GM12878 (cell line): ENCODE measurements at regions not wholly inside any gene's neighbourhood (a gene's known extent, or its start where the extent isn't known, plus 50 kb on each side); places are given as distances from the start of the nearest gene placed in this dataset.

Experiments
- ATF3 ChIP-seq: IDR thresholded peaks from 2 replicates; pipeline ENCODE4 v1.6.1; 2011; ENCODE audit warnings: low read depth, mild to moderate bottlenecking, low read length, moderate library complexity, borderline replicate concordance; ENCODE audit errors: extremely low read depth
- CTCF ChIP-seq, 3 experiments: IDR thresholded peaks in 2 of 3; conservative IDR thresholded peaks in 1 of 3; 2 replicates each; pipeline ENCODE4 v1.5.1; 2011; ENCODE audit warnings: low read depth in 3 of 3, low read length in 3 of 3, mild to moderate bottlenecking in 3 of 3, control low read depth in 2 of 3, moderate library complexity in 2 of 3, inconsistent platforms in 1 of 3, mixed read lengths in 1 of 3; ENCODE audit not compliant: control insufficient read depth in 2 of 3, insufficient read depth in 1 of 3; ENCODE audit errors: extremely low read depth in 1 of 3
- FOXK2 ChIP-seq: fragments of 450-650 bp; IDR thresholded peaks from 2 replicates; pipeline ENCODE4 v1.6.1; 2017; ENCODE audit warnings: mild to moderate bottlenecking, moderate library complexity
- KDM1A ChIP-seq: fragments of 200-600 bp; sonication (generic); IDR thresholded peaks from 2 replicates; pipeline ENCODE4 v1.6.1; 2016; ENCODE audit warnings: borderline replicate concordance
- MTA2 ChIP-seq: fragments of 450-650 bp; IDR thresholded peaks from 2 replicates; pipeline ENCODE4 v1.6.1; 2016; ENCODE audit warnings: low read depth, mild to moderate bottlenecking, moderate library complexity
- SREBF2 ChIP-seq: IDR thresholded peaks from 2 replicates; pipeline ENCODE4 v1.6.1; 2012; ENCODE audit warnings: mild to moderate bottlenecking, low read length
- TARDBP ChIP-seq: IDR thresholded peaks from 2 replicates; pipeline ENCODE4 v1.6.1; 2016; ENCODE audit warnings: borderline replicate concordance
- USF2 ChIP-seq: IDR thresholded peaks from 2 replicates; pipeline ENCODE4 v1.6.1; 2011; ENCODE audit warnings: low read depth, low read length, improper control_type of control experiment, borderline replicate concordance
- YY1 ChIP-seq: IDR thresholded peaks from 2 replicates; pipeline ENCODE4 v1.6.1; 2011; ENCODE audit warnings: low read depth, mild to moderate bottlenecking, low read length

- no peak for TF ChIP-seq USF2
- no peak for TF ChIP-seq SREBF2
- no peak for TF ChIP-seq TARDBP
- no peak for TF ChIP-seq ATF3
- TF ChIP-seq KDM1A, result no peak
- TF ChIP-seq CTCF (IDR thresholded peaks at IDR 0.05 in 2 of 3, conservative IDR thresholded peaks at IDR 0.05 in 1 of 3; ENCODE audit: control insufficient read depth in 2 of 3, extremely low read depth in 1 of 3, insufficient read depth in 1 of 3, low read depth in 3 of 3, low read length in 3 of 3), result no peak
- no peak for TF ChIP-seq MTA2
- no peak for TF ChIP-seq YY1
- TF ChIP-seq FOXK2, result no peak
Observed at GRCh38 chr15:96914081-96914480, 583.6 kb downstream of the NR2F2 start.
